ENCODE measurements at regions not wholly inside any gene's neighbourhood (a gene's known extent, or its start where the extent isn't known, plus 50 kb on each side); places are given as distances from the start of the nearest gene placed in this dataset.

DNA sequence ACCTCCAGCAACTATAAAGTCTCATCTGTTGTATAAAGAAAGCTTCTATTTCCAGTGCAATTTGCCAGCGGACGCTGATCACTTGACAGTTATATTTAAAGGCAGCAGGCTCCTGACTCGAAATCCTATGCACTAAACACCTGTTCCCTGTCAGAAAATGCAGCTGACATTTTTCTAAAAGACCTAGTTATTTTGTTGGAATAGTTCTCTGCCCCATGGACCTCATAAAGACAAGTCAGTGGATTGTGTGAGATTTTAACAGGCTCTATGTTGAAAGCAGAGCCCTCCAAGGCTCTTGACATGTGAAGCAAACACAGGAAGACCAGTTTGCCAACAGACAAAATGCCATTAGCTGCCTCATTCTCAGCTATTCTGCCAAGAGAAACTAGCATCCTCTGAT lies 304.7 kb upstream of the KLF12 start:
- whole genome bisulfite sequencing, 2 experiments (ENCODE audit: extremely low coverage in 1 of 2, insufficient coverage in 1 of 2, insufficient read length in 1 of 2, insufficient replicate concordance in 2 of 2, low coverage in 1 of 2, low lambda C conversion rate in 2 of 2, missing lambda C conversion rate in 1 of 2), result 89% methylated on average over 3 of the region's 3 CpGs; no CpG with 5 or more reads in 1 of the 2 experiments
- H4K91ac ChIP-seq (replicated peaks; ENCODE audit: insufficient read length, low read length), result no peak overlapping the region
- FAIRE-seq (no peak), DNase-seq (ENCODE audit: low read depth in 1 of 2, low spot score in 2 of 2) (no peak)
- no peak overlapping the region for H2BK12ac ChIP-seq (ENCODE audit: low read depth, low read length)
- H4K20me1 ChIP-seq (replicated peaks in 1 of 2; ENCODE audit: control insufficient read depth in 1 of 2, insufficient read depth in 2 of 2, low read length in 2 of 2), result no peaks in the 10 kb centered on the region
- H3K79me1 ChIP-seq (ENCODE audit: low read depth, low read length), result no peaks in the 10 kb centered on the region
- H3K56ac ChIP-seq (replicated peaks; ENCODE audit: insufficient read length, low read depth, low read length), result no peak overlapping the region
- H3K4me2 ChIP-seq (ENCODE audit: insufficient read depth in 1 of 2, low read depth in 2 of 2, low read length in 2 of 2), result no peak overlapping the region
- POLR2A ChIA-PET (ENCODE audit: partially characterized antibody), result no interaction called here
- H3K4ac ChIP-seq (replicated peaks; ENCODE audit: insufficient read length, low read depth, low read length), result no peak overlapping the region
- peak overlapping the region; percentile 61; the same call in 1 of the 2 replicates for H2AFZ ChIP-seq (ENCODE audit: low read length)
- H3K23ac ChIP-seq (ENCODE audit: insufficient read length), result no peak overlapping the region
- H4K8ac ChIP-seq (ENCODE audit: extremely low read depth, insufficient read depth, low read length), result no peak overlapping the region
- H3K4me1 ChIP-seq (replicated peaks in 1 of 4; ENCODE audit: control insufficient read depth in 3 of 4, insufficient read depth in 4 of 4, low read length in 3 of 4), result no peaks in the 10 kb centered on the region
- no peak overlapping the region for H3K18ac ChIP-seq (ENCODE audit: extremely low read depth, low read length)
- no peak overlapping the region for H3K27ac ChIP-seq (ENCODE audit: low read depth, low read length)
- H2AK5ac ChIP-seq (ENCODE audit: low read depth, low read length), result no peak overlapping the region
- H3K9ac ChIP-seq (replicated peaks in 1 of 4; ENCODE audit: extremely low read depth in 1 of 4, low read depth in 3 of 4, low read length in 3 of 4), result no peak overlapping the region
- H3K14ac ChIP-seq (ENCODE audit: insufficient read length), result no peak overlapping the region
- H3K27me3 ChIP-seq (replicated peaks in 1 of 4; ENCODE audit: control insufficient read depth in 3 of 4, extremely low read depth in 1 of 4, insufficient read depth in 3 of 4, low read length in 3 of 4), result no peaks in the 10 kb centered on the region
- H2BK20ac ChIP-seq (ENCODE audit: low read length), result no peak overlapping the region
- no peak overlapping the region for H2BK120ac ChIP-seq (replicated peaks; ENCODE audit: low read depth, low read length)
- no peaks in the 10 kb centered on the region for H3K23me2 ChIP-seq (ENCODE audit: low read depth, low read length)
- H3K4me3 ChIP-seq (ENCODE audit: extremely low read depth in 1 of 4, insufficient read depth in 2 of 4, low read depth in 3 of 4, low read length in 4 of 4), result no peak overlapping the region
- H3K36me3 ChIP-seq (ENCODE audit: control insufficient read depth in 2 of 4, insufficient read depth in 4 of 4, low read length in 3 of 4), result no peaks in the 10 kb centered on the region
- no peaks in the 10 kb centered on the region for H3K9me3 ChIP-seq (ENCODE audit: insufficient read depth in 2 of 2, low read depth in 1 of 2, low read length in 1 of 2)
- no peak overlapping the region for H4K5ac ChIP-seq (ENCODE audit: insufficient read length, low read depth, low read length)
- CTCF ChIA-PET (ENCODE audit: partially characterized antibody), result interaction anchor here (1.4 to 1.6 kb wide), 2 partner anchors 135 to 151 kb away, joined by 3 read pairs; no protein-coding TSS in a partner anchor
- no peak overlapping the region for H2BK5ac ChIP-seq (ENCODE audit: low read depth, low read length)
- H3K79me2 ChIP-seq (ENCODE audit: control insufficient read depth in 1 of 2, insufficient read depth in 2 of 2, low read length in 2 of 2), result no peaks in the 10 kb centered on the region
- no peak overlapping the region for H2BK15ac ChIP-seq (ENCODE audit: low read length)
- TF ChIP-seq CBX8 (IDR thresholded peaks at IDR 0.05; ENCODE audit: borderline replicate concordance, low read depth, low read length), result no peak
- TF ChIP-seq GABPA (IDR thresholded peaks at IDR 0.05; ENCODE audit: borderline replicate concordance, insufficient read depth, low read length), result no peak
